Large intestine (tissue), 3 donors: ENCODE measurements at regions not wholly inside any gene's neighbourhood (a gene's known extent, or its start where the extent isn't known, plus 50 kb on each side); places are given as distances from the start of the nearest gene placed in this dataset.

ENCODE experiments used
- DNase-seq, 2 donors: peaks; one replicate each; pipeline versions ENCODE4 v3.0.0 to v3.0.0-alpha.2; 2013
- H3K27ac ChIP-seq: one replicate; pipeline ENCODE4 v1.5.1; 2013; ENCODE audit warnings: low read length
- H3K27me3 ChIP-seq: 2 replicates; pipeline ENCODE4 v1.6.1; 2013; ENCODE audit warnings: low read length; ENCODE audit not compliant: control insufficient read depth, insufficient read depth
- H3K36me3 ChIP-seq: 2 replicates; pipeline ENCODE4 v1.6.1; 2013; ENCODE audit warnings: low read length; ENCODE audit not compliant: control insufficient read depth, insufficient read depth
- H3K4me1 ChIP-seq: one replicate; pipeline ENCODE4 v1.6.1; 2013; ENCODE audit warnings: low read length; ENCODE audit not compliant: control insufficient read depth, insufficient read depth
- H3K4me3 ChIP-seq: one replicate; pipeline ENCODE4 v1.5.1; 2013; ENCODE audit warnings: low read length
- H3K9me3 ChIP-seq: one replicate; pipeline ENCODE4 v1.6.1; 2013; ENCODE audit warnings: mild to moderate bottlenecking, low read depth, low read length, moderate library complexity; ENCODE audit not compliant: control insufficient read depth
- WGBS: methylation state at CpG from one replicate; pipeline ENCODE4 v1.1.5; 2013; ENCODE audit warnings: low lambda C conversion rate; ENCODE audit not compliant: insufficient coverage; 5-methylcytosine and 5-hydroxymethylcytosine counted together

GRCh38 chr15:37550360-37551024, 383.9 kb upstream of the TMCO5A start:
- no peaks in the 10 kb centered on the region for H3K9me3 ChIP-seq
- no peaks in the 10 kb centered on the region for H3K36me3 ChIP-seq
- H3K4me1 ChIP-seq: no peaks in the 10 kb centered on the region
- no peak overlapping the region for H3K27ac ChIP-seq
- no peak overlapping the region for H3K4me3 ChIP-seq
- no peak for DNase-seq
- no CpG with 5 or more reads among the region's 17 CpGs for WGBS
- H3K27me3 ChIP-seq: no peaks in the 10 kb centered on the region

- Histone ChIP-seq H3K27me3 (no peaks in the 10 kb centered on the region), H3K27ac (no peak overlapping the region), H3K4me1 (no peaks in the 10 kb centered on the region), H3K9me3 (no peaks in the 10 kb centered on the region), H3K4me3 (no peak overlapping the region), H3K36me3 (no peaks in the 10 kb centered on the region)
- WGBS: 80% methylated on average over 1 of the region's 2 CpGs
- no peak for DNase-seq
Observed at GRCh38 chr15:37572401-37572800, 362.0 kb upstream of the TMCO5A start.

GRCh38 chr15:37574985-37575384, 359.5 kb upstream of the TMCO5A start:
- DNase-seq: no peak
- Histone ChIP-seq H3K4me3 (no peak overlapping the region), H3K27me3 (no peaks in the 10 kb centered on the region), H3K27ac (no peak overlapping the region), H3K4me1 (no peaks in the 10 kb centered on the region), H3K9me3 (no peaks in the 10 kb centered on the region), H3K36me3 (no peaks in the 10 kb centered on the region)
- 93% methylated on average over 3 of the region's 3 CpGs for WGBS

- no CpG with 5 or more reads among the region's 2 CpGs for WGBS
Observed at GRCh38 chr15:37576952-37577351, 357.5 kb upstream of the TMCO5A start.

GRCh38 chr15:37581866-37582532, 352.4 kb upstream of the TMCO5A start:
- WGBS: no CpG with 5 or more reads among the region's 25 CpGs

More at GRCh38 chr15:37576952-37577351, 357.5 kb upstream of the TMCO5A start:
- H3K4me3 ChIP-seq: no peak overlapping the region
- no peak for DNase-seq
- peaks cover 5% of the 10 kb centered on the region for H3K9me3 ChIP-seq
- H3K27ac ChIP-seq: no peak overlapping the region
- no peaks in the 10 kb centered on the region for H3K36me3 ChIP-seq
- H3K4me1 ChIP-seq: no peaks in the 10 kb centered on the region
- no peaks in the 10 kb centered on the region for H3K27me3 ChIP-seq

GRCh38 chr15:37582852-37583251, 351.6 kb upstream of the TMCO5A start:
- no peaks in the 10 kb centered on the region for H3K4me1 ChIP-seq
- no peak for DNase-seq
- no peaks in the 10 kb centered on the region for H3K36me3 ChIP-seq
- no peak overlapping the region for H3K27ac ChIP-seq
- no CpG with 5 or more reads among the region's 5 CpGs for WGBS
- H3K9me3 ChIP-seq: peaks cover 14% of the 10 kb centered on the region
- no peaks in the 10 kb centered on the region for H3K27me3 ChIP-seq
- H3K4me3 ChIP-seq: no peak overlapping the region

More at GRCh38 chr15:37581866-37582532, 352.4 kb upstream of the TMCO5A start:
- Histone ChIP-seq H3K4me3 (no peak overlapping the region), H3K27me3 (no peaks in the 10 kb centered on the region), H3K9me3 (peaks cover 14% of the 10 kb centered on the region), H3K36me3 (no peaks in the 10 kb centered on the region), H3K4me1 (no peaks in the 10 kb centered on the region), H3K27ac (no peak overlapping the region)
- DNase-seq: no peak

- H3K27me3 ChIP-seq: no peaks in the 10 kb centered on the region
- H3K27ac ChIP-seq: no peak overlapping the region
- no peak for DNase-seq
- no CpG with 5 or more reads among the region's 10 CpGs for WGBS
- no peaks in the 10 kb centered on the region for H3K36me3 ChIP-seq
- no peak overlapping the region for H3K4me3 ChIP-seq
- H3K4me1 ChIP-seq: no peaks in the 10 kb centered on the region
- peaks cover 14% of the 10 kb centered on the region for H3K9me3 ChIP-seq
Observed at GRCh38 chr15:37586011-37586583, 348.3 kb upstream of the TMCO5A start.

- no peak overlapping the region for H3K27ac ChIP-seq
- H3K4me1 ChIP-seq: no peaks in the 10 kb centered on the region
- peak in 1 of 2 donors; percentile 5 for DNase-seq
- no peaks in the 10 kb centered on the region for H3K27me3 ChIP-seq
- WGBS: no CpG with 5 or more reads among the region's 7 CpGs
- peaks cover 9% of the 10 kb centered on the region for H3K9me3 ChIP-seq
- no peaks in the 10 kb centered on the region for H3K36me3 ChIP-seq
- no peak overlapping the region for H3K4me3 ChIP-seq
Observed at GRCh38 chr15:37586976-37587375, 347.5 kb upstream of the TMCO5A start.

GRCh38 chr15:37594417-37594816, 340.0 kb upstream of the TMCO5A start:
- H3K36me3 ChIP-seq: no peaks in the 10 kb centered on the region

GRCh38 chr15:37595426-37595970, 338.9 kb upstream of the TMCO5A start:
- no CpG with 5 or more reads among the region's 4 CpGs for WGBS

More at GRCh38 chr15:37594417-37594816, 340.0 kb upstream of the TMCO5A start:
- Histone ChIP-seq H3K27me3 (no peaks in the 10 kb centered on the region), H3K27ac (no peak overlapping the region), H3K4me1 (no peaks in the 10 kb centered on the region), H3K4me3 (no peak overlapping the region), H3K9me3 (no peaks in the 10 kb centered on the region)
- WGBS: no CpG with 5 or more reads among the region's 2 CpGs
- DNase-seq: no peak

More at GRCh38 chr15:37595426-37595970, 338.9 kb upstream of the TMCO5A start:
- Histone ChIP-seq H3K27ac (no peak overlapping the region), H3K9me3 (no peaks in the 10 kb centered on the region), H3K4me1 (no peaks in the 10 kb centered on the region), H3K36me3 (no peaks in the 10 kb centered on the region), H3K27me3 (no peaks in the 10 kb centered on the region), H3K4me3 (no peak overlapping the region)
- DNase-seq: no peak
